ENCODE measurements at regions not wholly inside any gene's neighbourhood (a gene's known extent, or its start where the extent isn't known, plus 50 kb on each side); places are given as distances from the start of the nearest gene placed in this dataset.

DNA sequence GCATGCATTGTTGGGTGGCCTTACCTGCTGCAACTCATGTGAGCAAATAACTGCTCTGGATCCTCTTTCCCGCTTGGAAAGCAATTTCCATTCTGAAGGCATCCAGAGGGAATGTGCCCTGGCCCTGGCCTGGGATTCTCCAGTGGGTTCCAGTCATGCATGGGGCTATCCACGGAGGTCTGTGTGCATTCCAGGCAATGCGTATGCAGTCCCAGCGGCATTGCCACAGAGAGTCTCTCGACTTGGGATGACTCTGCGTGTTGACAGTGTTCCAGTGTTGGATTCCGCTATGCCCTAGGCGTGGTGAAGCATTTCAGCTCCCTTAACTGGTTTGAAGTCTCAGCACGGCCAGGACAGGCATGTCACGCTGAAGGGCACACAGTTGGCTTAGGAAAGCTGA, 113.9 kb downstream of the SNRPN start:
- TF ChIP-seq, protein P1, sequence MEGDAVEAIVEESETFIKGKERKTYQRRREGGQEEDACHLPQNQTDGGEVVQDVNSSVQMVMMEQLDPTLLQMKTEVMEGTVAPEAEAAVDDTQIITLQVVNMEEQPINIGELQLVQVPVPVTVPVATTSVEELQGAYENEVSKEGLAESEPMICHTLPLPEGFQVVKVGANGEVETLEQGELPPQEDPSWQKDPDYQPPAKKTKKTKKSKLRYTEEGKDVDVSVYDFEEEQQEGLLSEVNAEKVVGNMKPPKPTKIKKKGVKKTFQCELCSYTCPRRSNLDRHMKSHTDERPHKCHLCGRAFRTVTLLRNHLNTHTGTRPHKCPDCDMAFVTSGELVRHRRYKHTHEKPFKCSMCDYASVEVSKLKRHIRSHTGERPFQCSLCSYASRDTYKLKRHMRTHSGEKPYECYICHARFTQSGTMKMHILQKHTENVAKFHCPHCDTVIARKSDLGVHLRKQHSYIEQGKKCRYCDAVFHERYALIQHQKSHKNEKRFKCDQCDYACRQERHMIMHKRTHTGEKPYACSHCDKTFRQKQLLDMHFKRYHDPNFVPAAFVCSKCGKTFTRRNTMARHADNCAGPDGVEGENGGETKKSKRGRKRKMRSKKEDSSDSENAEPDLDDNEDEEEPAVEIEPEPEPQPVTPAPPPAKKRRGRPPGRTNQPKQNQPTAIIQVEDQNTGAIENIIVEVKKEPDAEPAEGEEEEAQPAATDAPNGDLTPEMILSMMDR (IDR thresholded peaks at IDR 0.05; ENCODE audit: extremely low read depth, low read depth, low read length): no peak
- Histone ChIP-seq H4K20me1 (ENCODE audit: insufficient read depth, low read length) (no peaks in the 10 kb centered on the region), H3K36me3 (ENCODE audit: insufficient read depth, low read length) (peaks cover 83% of the 10 kb centered on the region), H2AFZ (ENCODE audit: low read length) (no peak overlapping the region), H3K4me3 (ENCODE audit: insufficient read depth, low read length) (no peak overlapping the region), H3K9me3 (ENCODE audit: low read depth, low read length) (peaks cover 95% of the 10 kb centered on the region), H3K79me2 (ENCODE audit: insufficient read depth, low read length) (no peaks in the 10 kb centered on the region), H3K4me2 (ENCODE audit: insufficient read depth, low read length) (no peak overlapping the region), H3K27ac (ENCODE audit: low read depth, low read length) (no peak overlapping the region), H3K27me3 (ENCODE audit: insufficient read depth, low read length) (no peaks in the 10 kb centered on the region), H3K4me1 (ENCODE audit: insufficient read depth, low read length) (no peaks in the 10 kb centered on the region)
- no peak for DNase-seq (ENCODE audit: insufficient read length, low spot score, missing footprints)

DNA sequence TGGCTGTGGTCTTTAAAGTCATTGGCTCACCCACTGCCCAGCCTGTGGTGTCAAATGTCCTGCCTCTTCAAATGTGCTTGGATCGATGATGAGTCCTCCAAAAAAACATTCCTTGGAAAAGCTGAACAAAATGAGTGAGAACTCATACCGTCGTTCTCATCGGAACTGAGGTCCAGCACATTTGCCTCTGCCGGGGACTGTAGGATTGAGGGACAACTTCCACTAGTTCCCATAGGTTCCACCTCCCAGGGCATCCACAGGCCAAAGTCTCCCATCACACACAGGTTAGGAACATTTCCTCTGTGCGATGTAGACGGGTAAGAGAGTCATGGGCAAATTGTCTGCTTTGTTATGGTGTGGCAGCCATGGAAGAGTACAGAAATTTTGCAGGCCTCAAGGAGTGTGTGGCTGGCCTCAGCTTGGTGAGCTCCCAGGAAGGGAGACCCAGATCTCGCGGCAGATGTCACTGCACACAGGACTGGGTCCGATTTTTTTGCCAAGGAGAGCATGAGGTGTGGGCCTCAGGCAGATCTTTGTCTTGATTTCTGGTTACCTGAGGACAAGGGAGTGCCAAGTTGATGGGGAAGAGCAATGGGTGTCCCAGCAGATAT, 115.7 kb downstream of the SNRPN start:
- H4K20me1 ChIP-seq (ENCODE audit: insufficient read depth, low read length): no peaks in the 10 kb centered on the region
- H3K9me3 ChIP-seq (ENCODE audit: low read depth, low read length): peaks cover 96% of the 10 kb centered on the region

DNA sequence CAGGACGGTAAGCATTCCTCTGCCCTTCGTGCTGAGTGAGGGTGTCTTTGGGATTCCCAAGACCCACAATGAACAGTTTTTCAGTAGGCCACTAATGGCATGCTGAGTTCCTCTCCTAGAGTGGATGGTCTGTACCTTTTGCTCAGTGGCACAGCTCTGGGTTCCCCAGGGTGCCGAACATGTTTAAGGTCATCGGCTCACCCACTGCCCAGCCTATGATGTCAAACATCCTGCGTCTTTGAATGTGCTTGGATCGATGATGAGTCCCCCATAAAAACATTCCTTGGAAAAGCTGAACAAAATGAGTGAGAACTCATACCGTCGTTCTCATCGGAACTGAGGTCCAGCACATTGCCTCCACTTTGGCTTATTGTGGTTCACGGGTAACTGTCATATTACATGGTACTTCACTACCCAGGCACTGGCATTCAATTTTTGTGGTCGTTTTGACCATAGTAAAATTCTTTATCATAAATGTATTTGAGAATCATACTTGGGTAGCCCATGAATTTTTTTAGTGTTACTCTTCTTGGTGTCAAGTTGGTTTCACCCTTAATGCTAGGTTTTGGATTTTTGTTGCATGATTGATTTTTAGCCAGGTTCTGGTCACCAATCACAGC, 118.2 kb downstream of the SNRPN start:
- TF ChIP-seq, protein P1 (IDR thresholded peaks at IDR 0.05; ENCODE audit: extremely low read depth, low read depth, low read length): no peak
- no peak for DNase-seq (ENCODE audit: insufficient read length, low spot score, missing footprints)
- Histone ChIP-seq H3K4me2 (ENCODE audit: insufficient read depth, low read length) (no peak overlapping the region), H3K79me2 (ENCODE audit: insufficient read depth, low read length) (no peaks in the 10 kb centered on the region), H3K4me1 (ENCODE audit: insufficient read depth, low read length) (no peaks in the 10 kb centered on the region), H4K20me1 (ENCODE audit: insufficient read depth, low read length) (no peaks in the 10 kb centered on the region), H2AFZ (ENCODE audit: low read length) (no peak overlapping the region), H3K27ac (ENCODE audit: low read depth, low read length) (no peak overlapping the region), H3K36me3 (ENCODE audit: insufficient read depth, low read length) (peaks cover 89% of the 10 kb centered on the region), H3K27me3 (ENCODE audit: insufficient read depth, low read length) (no peaks in the 10 kb centered on the region), H3K9me3 (ENCODE audit: low read depth, low read length) (peaks cover 95% of the 10 kb centered on the region), H3K4me3 (ENCODE audit: insufficient read depth, low read length) (no peak overlapping the region)

More for the DNA sequence above, 115.7 kb downstream of the SNRPN start:
- no peaks in the 10 kb centered on the region for H3K4me1 ChIP-seq (ENCODE audit: insufficient read depth, low read length)
- no peak overlapping the region for H3K27ac ChIP-seq (ENCODE audit: low read depth, low read length)
- no peak overlapping the region for H3K4me3 ChIP-seq (ENCODE audit: insufficient read depth, low read length)
- DNase-seq (ENCODE audit: insufficient read length, low spot score, missing footprints): no peak
- H2AFZ ChIP-seq (ENCODE audit: low read length): no peak overlapping the region
- H3K36me3 ChIP-seq (ENCODE audit: insufficient read depth, low read length): peaks cover 90% of the 10 kb centered on the region
- no peaks in the 10 kb centered on the region for H3K27me3 ChIP-seq (ENCODE audit: insufficient read depth, low read length)
- no peaks in the 10 kb centered on the region for H3K79me2 ChIP-seq (ENCODE audit: insufficient read depth, low read length)
- no peak overlapping the region for H3K4me2 ChIP-seq (ENCODE audit: insufficient read depth, low read length)
- TF ChIP-seq, protein P1 (IDR thresholded peaks at IDR 0.05; ENCODE audit: extremely low read depth, low read depth, low read length): no peak

DNA sequence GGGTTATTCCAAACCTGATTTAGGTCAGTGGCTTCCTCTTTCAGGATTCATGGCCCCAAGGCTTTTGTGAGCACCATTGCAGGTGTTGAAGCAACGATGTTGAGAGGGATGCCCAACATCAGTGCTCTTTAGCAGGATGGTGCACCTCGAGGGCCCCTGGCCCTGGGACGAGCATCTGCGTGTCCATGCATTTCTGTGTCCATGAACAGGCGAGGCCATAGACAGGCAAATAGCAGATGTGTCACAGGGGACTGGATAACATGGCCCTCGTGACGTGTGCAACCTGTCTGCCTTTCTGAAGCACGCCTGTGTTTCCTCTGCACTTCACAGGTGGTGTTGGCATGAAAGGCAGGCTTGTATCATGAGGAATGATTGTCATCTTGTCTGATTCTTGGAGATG, 132.3 kb downstream of the SNRPN start:
- no peaks in the 10 kb centered on the region for H4K20me1 ChIP-seq (ENCODE audit: insufficient read depth, low read length)
- no peaks in the 10 kb centered on the region for H3K4me1 ChIP-seq (ENCODE audit: insufficient read depth, low read length)
- no peak overlapping the region for H3K4me2 ChIP-seq (ENCODE audit: insufficient read depth, low read length)
- H3K36me3 ChIP-seq (ENCODE audit: insufficient read depth, low read length): peaks cover 70% of the 10 kb centered on the region
- no peak for DNase-seq (ENCODE audit: insufficient read length, low spot score, missing footprints)
- H3K27me3 ChIP-seq (ENCODE audit: insufficient read depth, low read length): no peaks in the 10 kb centered on the region
- no peak overlapping the region for H3K4me3 ChIP-seq (ENCODE audit: insufficient read depth, low read length)
- peaks cover 26% of the 10 kb centered on the region for H3K9me3 ChIP-seq (ENCODE audit: low read depth, low read length)
- TF ChIP-seq, protein P1 (IDR thresholded peaks at IDR 0.05; ENCODE audit: extremely low read depth, low read depth, low read length): no peak
- H2AFZ ChIP-seq (ENCODE audit: low read length): no peak overlapping the region
- no peaks in the 10 kb centered on the region for H3K79me2 ChIP-seq (ENCODE audit: insufficient read depth, low read length)
- no peak overlapping the region for H3K27ac ChIP-seq (ENCODE audit: low read depth, low read length)

Measured in osteoblast (primary cell).